Ascending aorta (tissue), 2 donors: ENCODE measurements at regions not wholly inside any gene's neighbourhood (a gene's known extent, or its start where the extent isn't known, plus 50 kb on each side); places are given as distances from the start of the nearest gene placed in this dataset.

Experiments used
- DNase-seq, 2 donors: peaks; one replicate each; pipeline ENCODE4 v3.0.0-alpha.2; 2019; ENCODE audit warnings: low spot score in 2 of 2
- H3K27ac ChIP-seq, 2 donors: fragments of 200-600 bp; sonication (generic); one replicate each; pipeline ENCODE4 v1.5.1; 2016 to 2017; ENCODE audit warnings: mild to moderate bottlenecking in 1 of 2
- H3K27me3 ChIP-seq: fragments of 200-600 bp; sonication (generic); one replicate; pipeline ENCODE4 v1.5.1; 2017
- H3K36me3 ChIP-seq, 2 donors: fragments of 200-600 bp; sonication (generic); one replicate each; pipeline ENCODE4 v1.5.1; 2016
- H3K4me1 ChIP-seq, 2 donors: fragments of 200-600 bp; sonication (generic); one replicate each; pipeline ENCODE4 v1.5.1; 2016 to 2017; ENCODE audit warnings: mild to moderate bottlenecking in 1 of 2
- H3K4me3 ChIP-seq, 2 donors: fragments of 200-600 bp; sonication (generic); one replicate each; pipeline ENCODE4 v1.5.1; 2016 to 2017; ENCODE audit warnings: mild to moderate bottlenecking in 1 of 2
- H3K9me3 ChIP-seq, 2 donors: fragments of 200-600 bp; sonication (generic); one replicate each; pipeline ENCODE4 v1.5.1; 2016
- CTCF ChIP-seq, 3 experiments: fragments of 200-600 bp in 2 of 3; fragments of 450-650 bp in 1 of 3; sonication (generic) in 2 of 3; IDR thresholded peaks; one replicate each; pipeline ENCODE4 v1.5.1; 2016 to 2019; ENCODE audit warnings: antibody characterized with exemption in 3 of 3, mild to moderate bottlenecking in 1 of 3, moderate library complexity in 1 of 3
- intact Hi-C: fragments of 100-400 bp; cut with DNase I; formaldehyde crosslinking; loops from one replicate; pipeline ENCODE4 v1.15.1; 2023

GRCh38 chr10:133026726-133027395 lies 60.9 kb upstream of the ADGRA1 start:
- Histone ChIP-seq H3K27me3 (no peaks in the 10 kb centered on the region), H3K9me3 (no peaks in the 10 kb centered on the region), H3K36me3 (no peaks in the 10 kb centered on the region), H3K27ac (no peak overlapping the region), H3K4me1 (no peaks in the 10 kb centered on the region), H3K4me3 (no peak overlapping the region)
- intact Hi-C loops: no loop called here
- no peak for TF ChIP-seq CTCF (IDR thresholded peaks at IDR 0.05)
- no peak for DNase-seq

- no peak for TF ChIP-seq CTCF (IDR thresholded peaks at IDR 0.05)
- Histone ChIP-seq H3K4me1 (no peaks in the 10 kb centered on the region), H3K27me3 (no peaks in the 10 kb centered on the region), H3K36me3 (no peaks in the 10 kb centered on the region), H3K9me3 (no peaks in the 10 kb centered on the region), H3K27ac (no peak overlapping the region), H3K4me3 (no peak overlapping the region)
- intact Hi-C loops: no loop called here
- no peak for DNase-seq
These were observed 61.6 kb upstream of the ADGRA1 start for GRCh38 chr10:133026171-133026570.

GRCh38 chr10:133025558-133026090 lies 62.1 kb upstream of the ADGRA1 start:
- H3K36me3 ChIP-seq: no peaks in the 10 kb centered on the region
- H3K4me1 ChIP-seq: no peaks in the 10 kb centered on the region
- no peak overlapping the region for H3K27ac ChIP-seq
- H3K4me3 ChIP-seq: no peak overlapping the region
- no peak for DNase-seq
- no peaks in the 10 kb centered on the region for H3K9me3 ChIP-seq
- intact Hi-C loops: no loop called here
- TF ChIP-seq CTCF (IDR thresholded peaks at IDR 0.05): no peak
- H3K27me3 ChIP-seq: no peaks in the 10 kb centered on the region

GRCh38 chr10:133024704-133025557 lies 62.8 kb upstream of the ADGRA1 start:
- no peaks in the 10 kb centered on the region for H3K36me3 ChIP-seq
- no peak for TF ChIP-seq CTCF (IDR thresholded peaks at IDR 0.05)
- no peaks in the 10 kb centered on the region for H3K9me3 ChIP-seq
- no peaks in the 10 kb centered on the region for H3K4me1 ChIP-seq
- DNase-seq: no peak
- intact Hi-C loops: no loop called here
- no peak overlapping the region for H3K27ac ChIP-seq
- H3K4me3 ChIP-seq: no peak overlapping the region
- H3K27me3 ChIP-seq: no peaks in the 10 kb centered on the region

- Histone ChIP-seq H3K4me3 (no peak overlapping the region), H3K36me3 (no peaks in the 10 kb centered on the region), H3K27ac (no peak overlapping the region), H3K9me3 (no peaks in the 10 kb centered on the region), H3K4me1 (no peaks in the 10 kb centered on the region), H3K27me3 (no peaks in the 10 kb centered on the region)
- intact Hi-C loops: no loop called here
- DNase-seq: no peak
- no peak for TF ChIP-seq CTCF (IDR thresholded peaks at IDR 0.05)
These were observed 64.4 kb upstream of the ADGRA1 start for GRCh38 chr10:133023216-133023843.
